IMR-90 (cell line): ENCODE measurements at regions not wholly inside any gene's neighbourhood (a gene's known extent, or its start where the extent isn't known, plus 50 kb on each side); places are given as distances from the start of the nearest gene placed in this dataset.
"Not testable (repeated sequence)": the region's sequence is repeated elsewhere in the genome, so short reads cannot be mapped to it uniquely, and the experiment has no call there.

Experiments used
- ATAC-seq: fragments of 200-7000 bp; cut with Tn5 transposase; 2 replicates; pipeline ENCODE4 v1.9.1; 2020; ENCODE audit warnings: low read depth, mild to moderate bottlenecking, moderate library complexity
- BruUV-seq: library from RNA; stranded (reverse); fragments of 400-500 nt; replicated peaks from 2 replicates; lab custom pipeline; 2021; lab: Mats Ljungman, UMichigan
- CTCF ChIA-PET: fragments of 300-600 bp; formaldehyde crosslinking; extraction: SDS; loops from one replicate; lab custom pipeline; 2021; ENCODE audit warnings: antibody characterized with exemption; lab: Yijun Ruan, JAX
- POLR2A ChIA-PET: fragments of 300-600 bp; sonication (Branson Sonifier 250); formaldehyde crosslinking; loops from one replicate; lab custom pipeline; 2022; ENCODE audit warnings: antibody characterized with exemption; ENCODE audit not compliant: unreplicated experiment; lab: Charles Lee
- DNase-seq: peaks from one replicate; pipeline ENCODE4 v3.0.0; 2013
- H2AFZ ChIP-seq: replicated peaks from 2 replicates; pipeline ENCODE3; 2013; ENCODE audit warnings: low read length, mild to moderate bottlenecking; ENCODE audit not compliant: poor library complexity
- H2AK5ac ChIP-seq: 2 replicates; pipeline ENCODE4 v1.6.1; 2013; ENCODE audit warnings: low read depth, low read length, inconsistent platforms
- H2AK9ac ChIP-seq: replicated peaks from 2 replicates; pipeline ENCODE3; 2013; ENCODE audit warnings: mild to moderate bottlenecking, low read depth, low read length, moderate library complexity; ENCODE audit not compliant: poor library complexity
- H2BK120ac ChIP-seq: 2 replicates; pipeline ENCODE4 v1.6.1; 2013; ENCODE audit warnings: low read depth, low read length, inconsistent platforms
- H2BK15ac ChIP-seq: 3 replicates; pipeline ENCODE4 v1.6.1; 2013; ENCODE audit warnings: low read depth, low read length, inconsistent platforms
- H2BK20ac ChIP-seq: 2 replicates; pipeline ENCODE4 v1.6.1; 2013; ENCODE audit warnings: low read depth, mild to moderate bottlenecking, inconsistent platforms, low read length, moderate library complexity
- H2BK5ac ChIP-seq: 2 replicates; pipeline ENCODE4 v1.6.1; 2013; ENCODE audit warnings: mild to moderate bottlenecking, low read depth, low read length, inconsistent platforms; ENCODE audit not compliant: poor library complexity, severe bottlenecking
- H3K14ac ChIP-seq: replicated peaks from 2 replicates; pipeline ENCODE4 v1.6.1; 2013; ENCODE audit warnings: low read depth, low read length, inconsistent platforms
- H3K18ac ChIP-seq: 2 replicates; pipeline ENCODE4 v1.6.1; 2013; ENCODE audit warnings: low read depth, low read length, control low read depth
- H3K23ac ChIP-seq: 2 replicates; pipeline ENCODE4 v1.6.1; 2013; ENCODE audit warnings: low read depth, low read length, inconsistent platforms
- H3K27ac ChIP-seq: 2 replicates; pipeline ENCODE4 v1.5.1; 2013; ENCODE audit warnings: mild to moderate bottlenecking, control low read depth, low read length; ENCODE audit not compliant: insufficient read depth
- H3K27me3 ChIP-seq: 2 replicates; pipeline ENCODE4 v1.6.1; 2013; ENCODE audit warnings: low read length; ENCODE audit not compliant: control insufficient read depth, insufficient read depth
- H3K36me3 ChIP-seq: 2 replicates; pipeline ENCODE4 v1.6.1; 2013; ENCODE audit warnings: low read length, mixed read lengths; ENCODE audit not compliant: control insufficient read depth, insufficient read depth
- H3K4ac ChIP-seq: 2 replicates; pipeline ENCODE4 v1.6.1; 2013; ENCODE audit warnings: low read depth, low read length, inconsistent platforms
- H3K4me1 ChIP-seq: 2 replicates; pipeline ENCODE4 v1.6.1; 2013; ENCODE audit warnings: low read length, mixed read lengths; ENCODE audit not compliant: control insufficient read depth, insufficient read depth
- H3K4me2 ChIP-seq: 2 replicates; pipeline ENCODE4 v1.6.1; 2013; ENCODE audit warnings: low read depth, mild to moderate bottlenecking, control low read depth, low read length, moderate library complexity
- H3K4me3 ChIP-seq: 2 replicates; pipeline ENCODE4 v1.5.1; 2013; ENCODE audit warnings: low read depth, mild to moderate bottlenecking, control low read depth, low read length, moderate library complexity; ENCODE audit not compliant: insufficient read depth
- H3K56ac ChIP-seq: 2 replicates; pipeline ENCODE4 v1.6.1; 2013; ENCODE audit warnings: low read length, inconsistent platforms; ENCODE audit not compliant: insufficient read depth; ENCODE audit errors: extremely low read depth
- H3K79me1 ChIP-seq, 2 experiments: 2 replicates each; pipeline ENCODE4 v1.6.1; 2013; ENCODE audit warnings: low read length in 2 of 2, inconsistent platforms in 1 of 2, low read depth in 1 of 2
- H3K9ac ChIP-seq: 2 replicates; pipeline ENCODE4 v1.6.1; 2013; ENCODE audit warnings: low read depth, low read length, control low read depth
- H3K9me1 ChIP-seq: 2 replicates; pipeline ENCODE4 v1.6.1; 2013; ENCODE audit warnings: low read length, inconsistent platforms; ENCODE audit not compliant: insufficient read depth
- H3K9me3 ChIP-seq: 2 replicates; pipeline ENCODE4 v1.6.1; 2013; ENCODE audit warnings: low read length; ENCODE audit not compliant: control insufficient read depth, insufficient read depth
- H4K20me1 ChIP-seq: 2 replicates; pipeline ENCODE4 v1.6.1; 2013; ENCODE audit warnings: low read length, inconsistent platforms; ENCODE audit not compliant: insufficient read depth
- H4K5ac ChIP-seq: 2 replicates; pipeline ENCODE4 v1.6.1; 2013; ENCODE audit warnings: mild to moderate bottlenecking, low read depth, low read length, control low read depth
- H4K8ac ChIP-seq, 2 experiments: 2 replicates each; pipeline ENCODE4 v1.6.1; 2013; ENCODE audit warnings: low read depth in 2 of 2, low read length in 2 of 2, control low read depth in 1 of 2, inconsistent platforms in 1 of 2
- H4K91ac ChIP-seq: 2 replicates; pipeline ENCODE4 v1.6.1; 2013; ENCODE audit warnings: low read depth, low read length, inconsistent platforms; ENCODE audit not compliant: insufficient read depth
- MAFK ChIP-seq: IDR thresholded peaks from 2 replicates; pipeline ENCODE4 v1.6.1; 2012; ENCODE audit warnings: low read depth, low read length, improper control_type of control experiment
- MAZ ChIP-seq: IDR thresholded peaks from 2 replicates; pipeline ENCODE4 v1.6.1; 2012; ENCODE audit warnings: low read depth, mild to moderate bottlenecking, low read length, improper control_type of control experiment, moderate library complexity, borderline replicate concordance
- WGBS, 2 experiments: methylation state at CpG; one replicate each; pipeline versions ENCODE4 v1.1.5 to v1.1.7; 2013; ENCODE audit warnings: missing lambda C conversion rate in 2 of 2; ENCODE audit not compliant: insufficient read length in 1 of 2; ENCODE audit errors: extremely low coverage in 2 of 2; 5-methylcytosine and 5-hydroxymethylcytosine counted together
- dilution Hi-C: fragments of 300-500 bp; cut with HindIII; formaldehyde crosslinking; loops from one replicate; pipeline ENCODE4 v1.14.3; 2018; ENCODE audit warnings: low sequenced_read_pairs; ENCODE audit not compliant: unreplicated experiment
- in situ Hi-C: fragments of 300-500 bp; cut with MboI; formaldehyde crosslinking; loops from 3 replicates; pipeline ENCODE4 v1.14.3; 2019; ENCODE audit warnings: low sequenced_read_pairs, inconsistent platforms, mixed read lengths
- intact Hi-C: fragments of 100-400 bp; cut with micrococcal nuclease; formaldehyde crosslinking; loops from 2 replicates; pipeline ENCODE4 v1.10.0; 2022
- TF ChIP-seq, protein P1 (sequence below): fragments of 150-350 bp; IDR thresholded peaks from 2 replicates; pipeline ENCODE4 v1.6.1; 2017; ENCODE audit warnings: mild to moderate bottlenecking, antibody characterized with exemption, low read length, low read depth

DNA sequence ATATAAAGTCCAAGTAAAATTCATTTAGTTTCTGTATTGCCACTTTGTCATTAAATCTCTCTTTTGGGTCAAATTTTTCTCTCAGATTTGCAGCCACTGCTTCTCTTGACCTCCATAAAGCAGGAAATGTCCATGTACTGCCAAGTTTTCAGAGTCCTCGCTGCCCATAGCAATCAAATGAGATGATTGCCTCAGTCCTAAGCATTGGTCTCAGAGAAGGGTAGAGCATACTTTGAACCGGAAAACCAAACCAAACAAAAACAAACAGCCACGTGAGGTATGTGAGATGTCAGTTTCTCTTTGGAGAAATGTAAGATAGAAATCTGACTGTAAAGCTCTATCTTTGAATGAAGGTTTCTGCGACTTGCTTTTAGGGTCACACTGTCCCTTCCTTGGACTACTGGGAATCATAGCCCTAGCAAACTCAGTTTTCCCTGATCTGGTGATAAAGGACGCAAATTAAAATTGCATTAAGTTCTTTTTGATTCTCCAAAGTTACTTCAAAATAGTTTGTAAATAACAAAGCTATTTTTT is 505.4 kb upstream of the CITED2 start:
- no peak overlapping the region for H3K4me2 ChIP-seq
- dilution Hi-C loops, result no loop called here
- H2BK5ac ChIP-seq, result no peak overlapping the region
- peak overlapping the region; percentile 68 for H2BK120ac ChIP-seq
- ChIA-PET POLR2A (no interaction called here), CTCF (interaction anchor here (0.5 to 1.1 kb wide), 4 partner anchors 16 to 510 kb away, joined by 3 read pairs; no protein-coding TSS in a partner anchor)
- ATAC-seq, result no peak
- no peaks in the 10 kb centered on the region for H3K27me3 ChIP-seq
- WGBS, 2 experiments, result no CpG with 5 or more reads among the region's 5 CpGs
- no peak for DNase-seq
- no peak overlapping the region for H3K9ac ChIP-seq
- H3K18ac ChIP-seq, result no peak overlapping the region
- peaks cover 13% of the 10 kb centered on the region for H3K4me1 ChIP-seq
- H3K23ac ChIP-seq, result no peak overlapping the region
- peak overlapping the region; percentile 6; the same call in 1 of the 2 replicates for H3K4ac ChIP-seq
- H3K56ac ChIP-seq, result no peak overlapping the region
- no peaks in the 10 kb centered on the region for H3K79me1 ChIP-seq
- no peak overlapping the region for H2AK9ac ChIP-seq
- 0 out of 4 replicates have a peak overlapping the region, but pooled peaks of 1 of the 2 experiments have one; percentile 12 for H4K8ac ChIP-seq
- H3K9me3 ChIP-seq, result no peaks in the 10 kb centered on the region
- no peak overlapping the region; the same call in 1 of the 2 replicates for H2BK20ac ChIP-seq
- no peak overlapping the region for H2AFZ ChIP-seq
- H2AK5ac ChIP-seq, result no peak overlapping the region
- H4K5ac ChIP-seq, result no peak overlapping the region
- intact Hi-C loops, result loop anchor here (5.0 to 10.0 kb wide), 2 partner anchors 95 to 172 kb away; no protein-coding TSS in a partner anchor
- no peak overlapping the region for H3K4me3 ChIP-seq
- H3K27ac ChIP-seq, result no peak overlapping the region
- peaks cover 3% of the 10 kb centered on the region for H3K9me1 ChIP-seq
- H2BK15ac ChIP-seq, result no peak overlapping the region; the same call in 2 of the 3 replicates
- H4K91ac ChIP-seq, result peak overlapping the region; percentile 19; the same call in 1 of the 2 replicates
- no peaks in the 10 kb centered on the region for H3K36me3 ChIP-seq
- BruUV-seq, result no TSS peak
- in situ Hi-C loops, result no loop called here
- H4K20me1 ChIP-seq, result no peaks in the 10 kb centered on the region
- TF ChIP-seq, protein P1, sequence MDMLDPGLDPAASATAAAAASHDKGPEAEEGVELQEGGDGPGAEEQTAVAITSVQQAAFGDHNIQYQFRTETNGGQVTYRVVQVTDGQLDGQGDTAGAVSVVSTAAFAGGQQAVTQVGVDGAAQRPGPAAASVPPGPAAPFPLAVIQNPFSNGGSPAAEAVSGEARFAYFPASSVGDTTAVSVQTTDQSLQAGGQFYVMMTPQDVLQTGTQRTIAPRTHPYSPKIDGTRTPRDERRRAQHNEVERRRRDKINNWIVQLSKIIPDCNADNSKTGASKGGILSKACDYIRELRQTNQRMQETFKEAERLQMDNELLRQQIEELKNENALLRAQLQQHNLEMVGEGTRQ, result no peak
- TF ChIP-seq MAZ (no peak), MAFK (no peak)
- peak overlapping the region; percentile 56; the same call in 1 of the 2 replicates for H3K14ac ChIP-seq

DNA sequence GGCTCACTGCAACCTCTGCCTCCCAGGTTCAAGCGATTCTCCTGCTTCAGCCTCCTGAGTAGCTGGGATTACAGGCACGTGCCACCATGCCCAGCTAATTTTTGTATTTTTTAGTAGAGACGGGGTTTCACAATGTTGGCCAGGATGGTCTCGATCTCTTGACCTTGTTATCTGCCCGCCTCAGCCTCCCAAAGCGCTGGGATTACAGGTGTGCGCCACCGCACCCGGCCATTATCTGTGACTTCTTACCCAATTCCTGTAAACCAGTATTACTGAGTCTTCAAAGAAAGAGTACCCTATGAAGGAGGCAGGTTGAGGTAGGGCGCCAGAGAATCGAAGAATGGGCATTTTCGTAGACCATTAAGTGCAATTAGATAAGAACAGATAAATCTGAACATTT is 504.8 kb upstream of the CITED2 start:
- H3K4me2 ChIP-seq, H3K79me1 ChIP-seq, intact Hi-C loops, H3K4ac ChIP-seq, H3K4me3 ChIP-seq, H3K27me3 ChIP-seq, H2BK5ac ChIP-seq, H2BK15ac ChIP-seq, H3K23ac ChIP-seq, CTCF ChIA-PET, in situ Hi-C loops, POLR2A ChIA-PET, H3K14ac ChIP-seq, dilution Hi-C loops, H4K8ac ChIP-seq, H3K36me3 ChIP-seq, BruUV-seq, H2AK5ac ChIP-seq, H3K56ac ChIP-seq, H3K18ac ChIP-seq, H3K9me3 ChIP-seq, H2AK9ac ChIP-seq, H4K91ac ChIP-seq, H4K20me1 ChIP-seq, H3K9ac ChIP-seq, H3K27ac ChIP-seq, H3K9me1 ChIP-seq, H4K5ac ChIP-seq, DNase-seq, H2AFZ ChIP-seq, ATAC-seq: not testable (repeated sequence)
- Histone ChIP-seq H3K4me1 (peaks cover 13% of the 10 kb centered on the region), H2BK120ac (0 out of 2 replicates have a peak overlapping the region, but pooled peaks have one; percentile 30), H2BK20ac (peak overlapping the region; percentile 79)
- 80% methylated on average over 1 of the region's 12 CpGs; no CpG with 5 or more reads in 1 of the 2 experiments for WGBS, 2 experiments
